Glomerular endothelial cell (primary cell): ENCODE measurements at regions not wholly inside any gene's neighbourhood (a gene's known extent, or its start where the extent isn't known, plus 50 kb on each side); places are given as distances from the start of the nearest gene placed in this dataset.
A peak's percentile ranks its signal among the peaks of the same experiment; 100 is the strongest.
"Not testable (repeated sequence)": the region's sequence is repeated elsewhere in the genome, so short reads cannot be mapped to it uniquely, and the experiment has no call there.

Experiments used
- DNase-seq: peaks from one replicate; pipeline ENCODE4 v3.0.0-alpha.2; 2011; ENCODE audit warnings: low read depth, low spot score; ENCODE audit errors: extremely low read depth

DNA sequence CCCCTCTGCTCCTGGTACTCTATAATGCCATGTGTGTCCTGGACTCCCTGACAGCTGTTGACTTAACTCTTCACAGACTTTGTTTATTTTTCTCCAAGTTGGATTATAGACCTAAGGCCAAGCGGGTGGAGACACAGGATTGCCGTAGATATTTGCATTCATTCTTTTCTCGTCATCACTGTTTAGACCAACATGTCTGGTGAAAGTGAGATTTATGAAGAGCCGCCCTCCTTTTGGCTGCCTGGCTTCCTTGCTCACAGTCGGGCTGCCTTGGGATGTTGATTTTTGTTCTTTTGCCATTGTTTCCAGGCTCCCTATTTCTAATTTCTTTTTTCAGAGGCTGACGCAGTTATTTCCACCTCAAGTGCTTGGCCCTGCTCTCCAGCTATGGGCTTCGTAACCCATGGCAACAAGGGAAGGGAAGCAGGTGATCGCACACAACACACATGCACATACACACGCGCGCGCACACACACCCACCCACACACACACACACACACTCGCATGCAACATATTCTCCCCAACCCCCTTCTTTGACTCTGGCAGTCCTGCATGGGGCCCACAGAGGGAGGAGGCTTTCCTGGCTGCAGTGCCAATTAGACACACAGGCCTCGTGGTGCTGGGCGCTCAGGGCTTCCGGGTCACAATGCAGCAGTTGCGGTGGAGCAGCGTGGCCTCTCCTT lies 296.5 kb downstream of the MTX2 start:
- DNase-seq: peak; percentile 63

DNA sequence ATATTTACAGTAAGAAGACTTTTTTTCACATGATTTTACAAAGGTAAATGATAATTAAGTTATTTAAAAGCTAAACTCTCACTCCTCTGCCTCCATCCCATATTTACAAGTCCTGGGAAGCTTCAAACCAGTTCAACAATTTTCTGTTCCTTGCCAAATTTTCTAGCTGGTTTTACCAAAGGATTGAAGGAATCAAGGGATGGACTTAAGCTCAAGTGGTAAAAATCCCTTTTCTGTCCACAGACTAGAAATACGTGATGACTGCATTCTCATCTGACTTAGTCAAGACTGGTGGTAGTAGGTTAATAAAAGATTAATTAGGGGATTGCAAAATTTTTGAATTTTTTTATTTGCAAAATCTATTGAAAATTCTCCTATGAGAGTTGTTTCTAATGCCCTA lies 297.3 kb downstream of the MTX2 start:
- no peak for DNase-seq

DNA sequence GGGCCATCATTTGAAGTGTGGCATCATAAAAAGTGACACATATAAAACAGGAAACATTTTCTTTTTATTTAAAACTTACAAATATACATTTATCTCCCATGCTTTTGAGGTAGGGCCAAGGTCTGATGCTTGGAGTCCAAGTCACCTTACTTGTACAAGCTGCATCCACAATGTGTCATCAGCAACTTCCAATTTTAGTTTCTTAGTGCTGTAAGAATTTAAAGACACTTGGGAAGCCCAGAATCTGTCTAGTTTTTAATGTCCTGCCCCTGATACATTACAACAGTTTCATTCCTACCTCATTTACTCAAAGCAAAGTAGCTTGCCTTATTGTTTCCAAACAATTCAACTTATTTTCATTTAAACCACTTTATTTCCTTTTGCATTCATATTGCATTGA lies 297.7 kb downstream of the MTX2 start:
- no peak for DNase-seq

- DNase-seq: no peak
These were observed 298.1 kb downstream of the MTX2 start for GRCh38 chr2:176567361-176567760.

DNA sequence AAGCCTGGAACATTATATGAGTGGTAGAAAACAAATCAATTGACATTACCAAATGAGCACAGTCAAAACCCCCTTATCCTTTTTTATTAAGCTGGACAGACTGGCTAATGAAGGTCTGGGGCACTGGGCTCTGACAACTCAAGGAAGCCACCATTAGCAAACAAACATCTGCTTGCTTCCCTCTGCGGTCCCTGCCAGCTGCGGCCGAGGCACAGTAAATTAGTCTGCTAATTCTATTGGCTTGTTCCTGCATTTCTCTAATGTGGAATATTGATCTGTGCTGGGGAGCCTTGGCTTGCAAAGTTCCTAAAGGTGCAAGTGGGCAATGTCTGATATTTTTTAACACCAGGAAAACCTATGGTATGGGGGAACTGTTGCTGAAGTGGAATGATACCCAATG lies 300.3 kb downstream of the MTX2 start:
- DNase-seq: no peak

DNA sequence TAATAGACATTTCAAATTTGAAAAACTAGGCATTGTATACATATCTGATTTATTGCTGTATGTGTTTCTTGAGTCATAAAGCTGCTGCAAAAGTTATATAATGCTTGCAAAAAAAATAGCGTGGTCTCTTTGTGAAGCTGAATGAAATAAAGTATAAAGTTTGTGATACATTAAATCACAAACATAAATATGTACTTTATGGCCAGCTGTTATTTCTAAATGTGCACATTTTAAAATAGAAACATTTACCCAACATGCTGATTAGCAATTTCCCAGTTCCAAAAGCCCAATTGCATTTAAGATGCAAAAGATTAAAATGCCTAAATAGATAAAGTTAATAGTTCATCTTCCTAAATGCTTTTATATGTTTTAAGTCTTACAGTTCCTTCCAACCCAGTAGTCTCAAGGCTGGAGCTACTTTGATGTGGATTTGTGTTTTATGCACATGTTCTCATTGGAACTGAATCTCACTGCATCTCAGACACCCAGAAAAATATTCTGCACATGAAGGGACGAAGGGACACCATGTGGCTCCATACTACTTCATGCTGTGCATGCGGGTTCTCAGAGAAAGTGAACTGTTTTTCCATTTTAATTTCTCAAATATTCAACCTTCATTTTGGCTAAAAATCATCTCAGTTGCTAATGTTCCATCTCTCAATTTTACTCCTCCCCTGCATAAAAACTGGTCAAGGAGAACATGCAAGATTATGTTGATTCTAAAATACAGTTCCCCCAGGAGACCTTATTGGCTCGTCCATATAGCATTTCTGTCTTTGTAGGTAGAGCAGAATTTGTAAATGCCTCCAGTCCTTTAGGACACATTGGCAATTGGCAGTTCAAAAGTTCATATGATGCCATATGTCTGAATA lies 304.6 kb downstream of the MTX2 start:
- no peak for DNase-seq

- no peak for DNase-seq
These were observed 305.4 kb downstream of the MTX2 start for GRCh38 chr2:176574484-176575236.

DNA sequence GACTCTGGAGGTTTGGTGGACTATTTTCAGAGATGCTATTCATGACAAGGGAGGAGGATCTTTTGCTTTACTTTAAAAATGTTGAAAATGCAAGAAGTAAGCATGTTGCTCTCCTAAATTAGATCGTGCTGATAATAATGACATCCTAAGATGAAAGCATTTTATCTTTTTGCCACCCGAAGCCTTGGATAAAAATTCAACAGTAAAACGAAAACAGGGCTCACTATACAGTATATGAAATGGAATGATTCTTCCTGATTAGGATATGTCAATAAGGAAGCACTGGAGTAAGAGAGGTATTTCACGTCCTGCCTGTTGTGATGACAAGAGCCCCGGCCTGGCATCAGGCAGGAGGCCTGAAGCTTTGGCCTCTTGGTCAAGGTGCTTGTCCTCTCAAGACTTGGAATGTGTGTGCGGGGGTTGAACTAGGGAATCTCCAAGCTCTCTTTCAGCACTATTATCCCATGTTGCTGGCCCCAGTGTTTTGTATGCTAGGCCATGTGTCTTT lies 306.0 kb downstream of the MTX2 start:
- no peak for DNase-seq

GRCh38 chr2:176577054-176577453 lies 307.8 kb downstream of the MTX2 start:
- no peak for DNase-seq

DNA sequence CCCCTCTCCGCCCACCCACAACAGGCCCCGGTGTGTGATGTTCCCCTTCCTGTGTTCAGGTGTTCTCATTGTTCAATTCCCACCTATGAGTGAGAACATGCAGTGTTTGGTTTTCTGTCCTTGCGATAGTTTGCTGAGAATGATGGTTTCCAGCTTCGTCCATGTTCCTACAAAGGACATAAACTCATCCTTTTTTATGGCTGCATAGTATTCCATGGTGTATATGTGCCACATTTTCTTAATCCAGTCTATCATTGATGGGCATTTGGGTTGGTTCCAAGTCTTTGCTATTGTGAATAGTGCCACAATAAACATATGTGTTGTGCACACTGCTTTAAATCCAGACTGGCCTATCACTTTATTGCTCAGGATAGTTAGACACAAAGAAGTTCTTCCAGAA lies 309.1 kb downstream of the MTX2 start:
- not testable (repeated sequence) for DNase-seq

- DNase-seq: no peak
These were observed 310.4 kb downstream of the MTX2 start for GRCh38 chr2:176579608-176580007.

DNA sequence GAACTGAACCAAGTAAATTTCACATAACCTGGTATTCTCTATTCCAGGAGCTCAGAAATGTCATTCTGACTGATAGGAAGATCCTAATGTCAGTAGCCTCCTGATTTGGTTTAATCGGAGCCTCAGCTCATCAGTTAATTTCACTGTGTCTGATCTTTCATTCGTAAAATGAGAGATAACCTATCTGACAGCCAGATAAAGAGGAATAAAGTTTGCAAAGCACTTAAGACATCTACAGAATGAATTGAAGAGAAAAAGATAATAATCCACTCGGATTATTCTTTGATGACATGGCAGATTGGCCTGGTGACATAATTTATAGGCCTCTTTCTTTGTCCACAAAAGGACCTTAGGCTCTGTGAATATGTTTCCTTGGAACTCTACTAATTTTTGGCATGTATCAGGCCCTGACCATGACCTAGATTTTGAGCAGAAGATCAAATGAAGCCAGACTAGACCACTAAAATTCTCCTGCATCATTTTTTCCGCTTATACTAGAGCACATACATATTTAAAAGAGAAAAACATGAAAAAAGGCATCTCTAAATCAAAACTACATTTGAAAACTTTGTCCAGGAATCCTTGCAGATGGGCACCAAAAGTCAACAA lies 312.4 kb downstream of the MTX2 start:
- no peak for DNase-seq

- DNase-seq: no peak
These were observed 312.9 kb downstream of the MTX2 start for GRCh38 chr2:176582176-176582575.

- DNase-seq: peak; percentile 58
These were observed 313.8 kb downstream of the MTX2 start for GRCh38 chr2:176582990-176583481.

DNA sequence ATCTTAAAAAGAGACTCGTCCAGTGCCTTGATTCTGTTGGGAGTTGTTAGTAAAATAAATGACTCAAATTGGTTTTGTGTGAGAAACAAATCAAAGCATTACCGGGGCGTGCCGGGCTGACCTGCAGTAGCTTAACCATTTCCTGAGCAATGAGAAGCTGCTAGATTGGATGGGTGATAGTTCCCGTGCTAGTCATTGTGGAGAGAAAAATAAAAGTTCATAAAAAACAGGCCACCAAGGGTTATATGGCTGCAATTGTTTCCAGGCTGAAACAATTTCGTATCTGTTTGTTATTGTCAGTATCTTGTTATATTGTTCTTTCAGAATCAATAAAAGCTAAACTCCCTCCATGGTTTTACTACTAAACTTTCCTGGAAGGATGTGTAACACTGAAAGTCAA lies 314.4 kb downstream of the MTX2 start:
- DNase-seq: peak; percentile 55

GRCh38 chr2:176584333-176584732 lies 315.1 kb downstream of the MTX2 start:
- no peak for DNase-seq

DNA sequence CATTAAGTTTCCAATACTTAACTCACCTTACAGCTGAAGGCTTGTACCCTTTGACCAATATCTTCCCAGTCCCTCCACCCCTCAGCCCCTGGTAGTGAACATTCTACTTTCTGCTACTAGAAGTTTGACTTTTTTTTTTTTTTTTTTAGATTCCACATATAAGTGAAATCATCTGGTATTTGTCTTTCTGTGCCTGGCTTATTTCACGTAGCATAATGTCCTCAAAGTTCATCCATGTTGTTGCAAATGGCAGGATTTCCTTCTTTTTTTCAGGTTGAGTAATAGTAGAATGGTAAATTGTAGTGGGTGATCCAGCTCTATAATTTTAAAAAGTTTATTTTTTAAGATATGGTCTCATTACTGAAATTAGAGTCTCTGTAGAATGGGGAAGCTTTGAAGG lies 316.0 kb downstream of the MTX2 start:
- no peak for DNase-seq

DNA sequence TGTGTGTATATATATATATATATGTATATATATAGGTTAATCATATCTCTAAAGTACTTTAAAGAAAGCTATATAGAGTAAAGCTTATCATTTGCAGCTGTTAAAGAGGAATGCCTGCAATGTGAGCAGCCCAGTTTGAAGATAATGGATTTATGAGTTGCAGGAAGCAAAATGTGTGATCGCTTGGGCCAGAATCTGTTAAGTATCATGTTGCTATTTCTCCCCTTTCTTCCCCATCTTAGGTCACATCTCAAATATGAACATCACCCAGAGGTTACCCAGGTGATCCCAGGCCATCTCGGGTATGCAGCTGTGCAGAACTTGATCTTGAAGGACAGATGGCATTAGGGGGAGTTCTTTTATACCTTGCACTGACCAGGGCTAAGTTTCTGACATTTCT lies 316.5 kb downstream of the MTX2 start:
- no peak for DNase-seq

- no peak for DNase-seq
These were observed 320.0 kb downstream of the MTX2 start for GRCh38 chr2:176589287-176589686.

DNA sequence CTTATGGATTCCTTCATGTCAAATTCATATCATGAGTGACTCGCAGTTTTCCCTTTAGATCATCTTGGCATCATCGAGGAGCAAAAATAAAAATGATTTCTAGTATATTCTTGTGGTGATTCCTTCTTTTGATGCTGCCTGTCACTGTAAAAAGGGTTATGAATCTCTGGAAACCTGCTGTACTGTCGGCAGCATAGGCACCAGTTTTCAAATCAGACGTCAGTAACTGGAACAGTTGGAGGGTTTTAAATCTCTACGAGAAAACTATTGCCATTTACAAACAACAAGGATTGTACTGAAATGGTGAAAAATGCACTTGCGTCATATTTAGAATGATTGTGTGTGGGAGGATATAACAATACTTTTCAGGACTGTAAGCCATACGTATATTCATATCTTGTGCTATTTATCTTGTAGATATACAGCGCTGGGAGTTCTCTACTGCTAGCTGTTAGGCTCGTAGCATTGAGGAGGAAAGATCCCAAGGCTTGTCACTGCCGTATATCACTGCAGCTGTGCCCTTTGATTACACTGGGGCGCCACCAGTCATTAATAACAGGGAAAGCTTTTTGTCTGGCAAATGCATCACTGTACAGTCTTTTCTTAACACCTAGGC lies 320.7 kb downstream of the MTX2 start:
- DNase-seq: no peak
